Neural cell (in vitro differentiated cells): ENCODE measurements at regions not wholly inside any gene's neighbourhood (a gene's known extent, or its start where the extent isn't known, plus 50 kb on each side); places are given as distances from the start of the nearest gene placed in this dataset.

Experiments used
- CTCF ChIP-seq: fragments of 450-650 bp; IDR thresholded peaks from 2 replicates; pipeline ENCODE4 v1.5.1; 2014; ENCODE audit warnings: antibody characterized with exemption, mild to moderate bottlenecking, moderate library complexity; ENCODE audit not compliant: poor library complexity, severe bottlenecking
- EZH2 ChIP-seq: fragments of 200-600, 300-800 bp; shearing (Covaris generic), sonication (generic); IDR thresholded peaks from 2 replicates; pipeline ENCODE4 v1.6.1; 2014; ENCODE audit warnings: antibody characterized with exemption, low read length, borderline replicate concordance, mild to moderate bottlenecking; ENCODE audit not compliant: insufficient read depth, poor library complexity, severe bottlenecking
- POLR2AphosphoS5 ChIP-seq: IDR thresholded peaks from 2 replicates; pipeline ENCODE4 v1.6.1; 2012
- SMC3 ChIP-seq: fragments of 450-650 bp; conservative IDR thresholded peaks from 2 replicates; pipeline ENCODE4 v1.6.1; 2014; ENCODE audit warnings: antibody characterized with exemption, mild to moderate bottlenecking, moderate library complexity; ENCODE audit not compliant: poor library complexity

GRCh38 chr2:160876029-160876428 is 284.2 kb upstream of the TANK start:
- TF ChIP-seq EZH2 (no peak), CTCF (no peak), POLR2AphosphoS5 (no peak), SMC3 (no peak)
